ENCODE measurements at regions not wholly inside any gene's neighbourhood (a gene's known extent, or its start where the extent isn't known, plus 50 kb on each side); places are given as distances from the start of the nearest gene placed in this dataset.

- POLR2A ChIA-PET = interaction anchor here (0.8 kb wide), 1 partner anchor 133 kb away, joined by 3 read pairs; no protein-coding TSS in a partner anchor
- TF ChIP-seq SP1 (IDR thresholded peaks at IDR 0.05) (no peak), BHLHE40 (IDR thresholded peaks at IDR 0.05; ENCODE audit: borderline replicate concordance) (no peak), FOXM1 (IDR thresholded peaks at IDR 0.05; ENCODE audit: borderline replicate concordance) (no peak), CTBP1 (IDR thresholded peaks at IDR 0.05; ENCODE audit: borderline replicate concordance) (no peak), LEF1 (IDR thresholded peaks at IDR 0.05; ENCODE audit: borderline replicate concordance) (no peak)
- peak; percentile 65 for DNase-seq (ENCODE audit: extremely low spot score)
- CTCF ChIA-PET = interaction anchor here (0.5 to 2.2 kb wide), 13 partner anchors 10 to 155 kb away, joined by 3 to 9 read pairs (median 4); no protein-coding TSS in a partner anchor
These were observed 56.2 kb upstream of the RIPOR2 start for GRCh38 chr6:24991810-24992467.

GRCh38 chr6:24994812-24995211, 59.1 kb upstream of the RIPOR2 start:
- no peak for DNase-seq (ENCODE audit: extremely low spot score)
- no peak for TF ChIP-seq ARNT (IDR thresholded peaks at IDR 0.05)
- no peak for TF ChIP-seq LEF1 (IDR thresholded peaks at IDR 0.05; ENCODE audit: borderline replicate concordance)
- no peak for TF ChIP-seq PKNOX1 (IDR thresholded peaks at IDR 0.05)
- no peak for TF ChIP-seq L3MBTL2 (conservative IDR thresholded peaks at IDR 0.05)
- no peak for TF ChIP-seq SUZ12 (IDR thresholded peaks at IDR 0.05)
- no peak for TF ChIP-seq FOXA1 (IDR thresholded peaks at IDR 0.05)
- TF ChIP-seq CTBP1 (IDR thresholded peaks at IDR 0.05; ENCODE audit: borderline replicate concordance) = no peak
- TF ChIP-seq FOXM1 (IDR thresholded peaks at IDR 0.05; ENCODE audit: borderline replicate concordance) = no peak
- TF ChIP-seq TARDBP (IDR thresholded peaks at IDR 0.05) = no peak
- no peak for TF ChIP-seq FOXK2 (IDR thresholded peaks at IDR 0.05)
- TF ChIP-seq ZNF384 (IDR thresholded peaks at IDR 0.05) = no peak
- no peak for TF ChIP-seq HDGF (IDR thresholded peaks at IDR 0.05; ENCODE audit: borderline replicate concordance)
- TF ChIP-seq ELF4 (IDR thresholded peaks at IDR 0.05) = no peak
- TF ChIP-seq NFRKB (IDR thresholded peaks at IDR 0.05) = no peak
- TF ChIP-seq BHLHE40 (IDR thresholded peaks at IDR 0.05; ENCODE audit: borderline replicate concordance) = no peak
- TF ChIP-seq SP1 (IDR thresholded peaks at IDR 0.05) = no peak
- ChIA-PET POLR2A (no interaction called here), CTCF (no interaction called here)

- POLR2A ChIA-PET = no interaction called here
- no peak for DNase-seq (ENCODE audit: extremely low spot score)
- TF ChIP-seq FOXK2 (IDR thresholded peaks at IDR 0.05) = no peak
- no peak for TF ChIP-seq LEF1 (IDR thresholded peaks at IDR 0.05; ENCODE audit: borderline replicate concordance)
- no peak for TF ChIP-seq FOXM1 (IDR thresholded peaks at IDR 0.05; ENCODE audit: borderline replicate concordance)
- TF ChIP-seq L3MBTL2 (conservative IDR thresholded peaks at IDR 0.05) = no peak
- TF ChIP-seq HDGF (IDR thresholded peaks at IDR 0.05; ENCODE audit: borderline replicate concordance) = no peak
- TF ChIP-seq PKNOX1 (IDR thresholded peaks at IDR 0.05) = no peak
- TF ChIP-seq TARDBP (IDR thresholded peaks at IDR 0.05) = no peak
- no peak for TF ChIP-seq ARNT (IDR thresholded peaks at IDR 0.05)
- no peak for TF ChIP-seq ZNF384 (IDR thresholded peaks at IDR 0.05)
- no peak for TF ChIP-seq FOXA1 (IDR thresholded peaks at IDR 0.05)
- TF ChIP-seq SP1 (IDR thresholded peaks at IDR 0.05) = no peak
- no peak for TF ChIP-seq BHLHE40 (IDR thresholded peaks at IDR 0.05; ENCODE audit: borderline replicate concordance)
- no peak for TF ChIP-seq ELF4 (IDR thresholded peaks at IDR 0.05)
- TF ChIP-seq NFRKB (IDR thresholded peaks at IDR 0.05) = no peak
- TF ChIP-seq SUZ12 (IDR thresholded peaks at IDR 0.05) = no peak
- CTCF ChIA-PET = no interaction called here
These were observed 59.5 kb upstream of the RIPOR2 start for GRCh38 chr6:24995270-24995669.

GRCh38 chr6:24996269-24996836, 60.6 kb upstream of the RIPOR2 start:
- POLR2A ChIA-PET = no interaction called here
- CTCF ChIA-PET = no interaction called here
- TF ChIP-seq PKNOX1 (IDR thresholded peaks at IDR 0.05) (peak; percentile 19; the same call in 1 of the 2 replicates), CTBP1 (IDR thresholded peaks at IDR 0.05; ENCODE audit: borderline replicate concordance) (no peak)
- no peak for DNase-seq (ENCODE audit: extremely low spot score)

GRCh38 chr6:24997231-24997630, 61.5 kb upstream of the RIPOR2 start:
- ChIA-PET POLR2A (no interaction called here), CTCF (no interaction called here)
- no peak for DNase-seq (ENCODE audit: extremely low spot score)
- no peak for TF ChIP-seq HDGF (IDR thresholded peaks at IDR 0.05; ENCODE audit: borderline replicate concordance)
- no peak for TF ChIP-seq ELF4 (IDR thresholded peaks at IDR 0.05)
- no peak for TF ChIP-seq SUZ12 (IDR thresholded peaks at IDR 0.05)
- TF ChIP-seq LEF1 (IDR thresholded peaks at IDR 0.05; ENCODE audit: borderline replicate concordance) = no peak
- TF ChIP-seq PKNOX1 (IDR thresholded peaks at IDR 0.05) = no peak
- TF ChIP-seq ARNT (IDR thresholded peaks at IDR 0.05) = no peak
- no peak for TF ChIP-seq ZNF384 (IDR thresholded peaks at IDR 0.05)
- no peak for TF ChIP-seq FOXM1 (IDR thresholded peaks at IDR 0.05; ENCODE audit: borderline replicate concordance)
- TF ChIP-seq BHLHE40 (IDR thresholded peaks at IDR 0.05; ENCODE audit: borderline replicate concordance) = no peak
- no peak for TF ChIP-seq SP1 (IDR thresholded peaks at IDR 0.05)
- no peak for TF ChIP-seq NFRKB (IDR thresholded peaks at IDR 0.05)
- TF ChIP-seq L3MBTL2 (conservative IDR thresholded peaks at IDR 0.05) = no peak
- TF ChIP-seq CTBP1 (IDR thresholded peaks at IDR 0.05; ENCODE audit: borderline replicate concordance) = no peak
- no peak for TF ChIP-seq FOXK2 (IDR thresholded peaks at IDR 0.05)
- no peak for TF ChIP-seq TARDBP (IDR thresholded peaks at IDR 0.05)
- no peak for TF ChIP-seq FOXA1 (IDR thresholded peaks at IDR 0.05)
